ENCODE measurements at regions not wholly inside any gene's neighbourhood (a gene's known extent, or its start where the extent isn't known, plus 50 kb on each side); places are given as distances from the start of the nearest gene placed in this dataset.
"Not testable (repeated sequence)": the region's sequence is repeated elsewhere in the genome, so short reads cannot be mapped to it uniquely, and the experiment has no call there.

DNA sequence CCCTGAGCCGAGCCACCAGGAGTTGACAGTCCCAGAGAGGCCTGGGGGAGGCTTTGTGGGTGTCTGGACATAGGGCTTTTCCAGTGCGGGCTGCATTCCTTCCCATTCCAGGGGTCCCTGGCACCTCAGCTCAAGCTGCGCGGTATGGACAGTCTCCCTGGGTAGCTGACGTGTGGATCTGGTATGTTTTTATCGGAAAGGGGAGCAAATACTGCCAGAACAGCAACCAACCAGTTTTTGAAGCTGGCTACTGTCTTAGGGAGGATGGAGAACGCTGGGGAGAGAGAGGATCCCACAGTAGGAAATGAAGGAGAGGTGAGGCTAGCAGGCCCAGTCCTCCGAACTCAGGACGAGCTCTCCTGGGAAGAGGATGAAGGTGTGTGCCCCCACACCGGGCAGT lies 103.8 kb upstream of the APCDD1 start:
- Mint-ChIP-seq H3K27ac (no peak overlapping the region), H3K27me3 (peaks cover 9% of the 10 kb centered on the region), H3K4me3 (no peak overlapping the region), H3K4me1 (no peaks in the 10 kb centered on the region), H3K9me3 (peaks cover 2 to 5% of the 10 kb centered on the region in 2 donors)
- ATAC-seq (no peak), DNase-seq (no peak)

DNA sequence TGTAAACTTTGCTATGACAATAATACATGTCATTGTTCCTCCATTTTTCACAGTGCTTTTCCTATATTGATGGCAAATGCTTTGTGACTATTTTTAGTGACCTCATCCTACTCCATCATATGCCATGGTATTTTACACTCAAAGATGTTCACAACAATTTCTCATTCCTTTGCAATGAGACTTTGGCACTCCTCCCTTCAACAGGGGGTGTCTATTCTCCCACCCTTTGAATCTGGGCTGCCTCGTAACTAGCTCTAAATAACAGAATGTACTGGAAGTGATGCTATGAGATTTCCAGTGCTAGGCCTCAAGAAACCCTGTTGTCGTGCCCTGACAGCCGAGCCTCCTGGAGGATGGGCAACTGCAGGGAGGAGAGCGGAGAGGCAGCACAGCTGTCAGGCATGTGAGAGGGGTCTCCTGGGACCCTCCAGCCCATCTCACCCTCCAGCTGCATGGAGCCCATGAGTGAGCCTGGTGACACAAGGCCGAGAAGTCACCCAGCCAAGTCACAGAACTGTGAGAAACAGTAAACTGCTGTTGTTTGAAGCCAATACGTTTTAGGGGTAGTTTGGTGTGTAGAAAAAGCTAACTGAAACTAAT lies 103.1 kb upstream of the APCDD1 start:
- Mint-ChIP-seq H3K27ac (no peak overlapping the region), H3K4me3 (no peak overlapping the region)
- no peak for DNase-seq

DNA sequence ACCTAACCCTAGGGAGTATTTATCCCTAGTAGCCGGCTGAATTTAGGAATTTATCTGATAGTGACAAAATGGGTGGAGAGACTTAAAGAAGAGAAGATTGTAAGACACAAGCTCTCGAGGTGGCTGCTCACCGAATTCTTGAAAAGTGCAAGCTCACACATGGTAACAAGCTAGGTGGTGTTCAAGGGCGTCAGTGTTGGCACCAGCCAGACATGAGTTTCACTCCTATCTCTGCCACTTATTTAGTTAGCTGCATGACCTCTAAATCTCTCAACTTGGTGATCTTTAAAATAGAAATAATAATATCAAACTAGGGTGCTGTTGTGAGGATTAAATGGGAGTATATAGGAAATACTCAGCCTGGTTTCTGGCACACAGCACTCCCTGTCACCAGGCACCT lies 102.6 kb upstream of the APCDD1 start:
- DNase-seq = no peak
- no peak for ATAC-seq
- H3K27me3 Mint-ChIP-seq = peaks cover 9% of the 10 kb centered on the region
- H3K9me3 Mint-ChIP-seq = peaks cover 14 to 17% of the 10 kb centered on the region in 2 donors
- no peak overlapping the region for H3K4me3 Mint-ChIP-seq
- H3K27ac Mint-ChIP-seq = no peak overlapping the region
- no peaks in the 10 kb centered on the region for H3K4me1 Mint-ChIP-seq

More for the DNA sequence above, 103.1 kb upstream of the APCDD1 start:
- ATAC-seq = no peak
- no peaks in the 10 kb centered on the region for H3K4me1 Mint-ChIP-seq
- peaks cover 8 to 12% of the 10 kb centered on the region in 2 donors for H3K9me3 Mint-ChIP-seq
- peaks cover 9% of the 10 kb centered on the region for H3K27me3 Mint-ChIP-seq

DNA sequence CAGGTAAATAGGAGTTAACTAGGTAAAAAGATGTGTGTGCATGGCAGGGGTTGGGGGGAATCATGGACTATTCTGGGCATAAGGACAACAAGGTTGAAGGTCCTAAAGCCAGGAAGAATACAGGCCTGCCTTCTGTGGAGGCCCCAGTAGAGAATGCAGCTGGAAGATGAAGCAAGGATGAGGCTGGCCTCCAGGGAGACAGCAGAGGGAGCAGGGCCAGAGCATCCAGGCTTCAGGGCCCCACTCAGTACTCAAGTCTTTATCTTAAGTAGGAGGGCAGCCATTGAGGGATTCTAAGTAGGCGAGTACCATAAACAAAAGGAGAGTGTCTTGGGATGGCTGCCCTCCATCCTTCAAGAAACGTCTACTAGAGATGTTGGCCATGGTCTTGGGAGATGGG lies 101.8 kb upstream of the APCDD1 start:
- Mint-ChIP-seq H3K27me3 (peaks cover 9% of the 10 kb centered on the region), H3K27ac (no peak overlapping the region), H3K4me3 (no peak overlapping the region), H3K4me1 (no peaks in the 10 kb centered on the region), H3K9me3 (peaks cover 22 to 25% of the 10 kb centered on the region in 2 donors)
- ATAC-seq = no peak
- DNase-seq = no peak

DNA sequence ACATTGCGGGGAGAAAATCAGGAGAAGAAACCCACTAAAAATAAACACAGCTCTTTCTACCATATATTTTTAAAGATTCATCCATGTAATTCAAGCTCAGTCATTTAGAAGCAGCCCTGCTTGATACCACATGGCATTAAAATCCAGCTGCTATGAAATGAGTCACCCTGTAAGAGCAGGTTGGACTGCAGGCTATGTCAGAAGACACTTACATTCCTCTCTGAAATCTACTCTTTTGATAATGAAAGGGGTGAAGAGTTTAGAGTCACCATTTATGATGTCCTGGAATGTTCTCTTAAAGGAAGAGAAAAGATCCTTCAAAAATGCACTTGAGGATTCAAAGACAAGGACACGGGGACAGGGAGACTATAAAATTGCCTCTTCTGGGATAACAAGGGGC lies 100.6 kb upstream of the APCDD1 start:
- Mint-ChIP-seq H3K9me3 (peaks cover 27 to 29% of the 10 kb centered on the region in 2 donors), H3K4me3 (no peak overlapping the region), H3K4me1 (no peaks in the 10 kb centered on the region), H3K27me3 (peaks cover 9% of the 10 kb centered on the region), H3K27ac (no peak overlapping the region)
- no peak for DNase-seq
- ATAC-seq = no peak

DNA sequence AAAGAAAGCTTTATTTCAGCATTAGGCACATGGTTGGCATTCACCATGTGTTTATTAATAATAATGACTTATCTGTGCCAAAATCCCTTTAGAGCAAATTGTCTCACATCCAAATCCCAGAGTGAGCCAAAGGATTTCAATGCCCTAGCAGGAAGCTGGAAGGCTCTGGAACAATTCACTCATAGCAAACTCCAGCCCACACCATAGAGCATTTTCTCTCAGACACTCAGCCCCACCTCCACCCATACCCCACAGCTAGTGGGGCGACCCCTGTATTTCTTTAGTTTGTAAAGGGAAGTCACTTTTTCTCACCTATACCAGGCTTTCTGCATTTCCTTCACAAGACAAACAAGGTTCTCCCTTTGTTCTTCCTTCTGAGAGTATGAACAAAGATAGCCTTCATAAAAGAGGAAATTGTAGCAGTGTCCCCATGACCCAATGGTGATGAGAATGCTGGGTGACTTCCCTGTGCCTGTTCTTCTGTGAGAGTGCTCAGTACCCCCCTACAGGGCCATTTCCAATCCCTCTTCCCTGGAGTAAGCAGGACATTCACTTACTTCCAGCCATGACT lies 100.1 kb upstream of the APCDD1 start:
- ATAC-seq = no peak
- Mint-ChIP-seq H3K4me3 (no peak overlapping the region), H3K27me3 (peaks cover 9% of the 10 kb centered on the region), H3K4me1 (no peaks in the 10 kb centered on the region), H3K9me3 (peaks cover 27 to 29% of the 10 kb centered on the region in 2 donors), H3K27ac (no peak overlapping the region)
- DNase-seq = no peak

DNA sequence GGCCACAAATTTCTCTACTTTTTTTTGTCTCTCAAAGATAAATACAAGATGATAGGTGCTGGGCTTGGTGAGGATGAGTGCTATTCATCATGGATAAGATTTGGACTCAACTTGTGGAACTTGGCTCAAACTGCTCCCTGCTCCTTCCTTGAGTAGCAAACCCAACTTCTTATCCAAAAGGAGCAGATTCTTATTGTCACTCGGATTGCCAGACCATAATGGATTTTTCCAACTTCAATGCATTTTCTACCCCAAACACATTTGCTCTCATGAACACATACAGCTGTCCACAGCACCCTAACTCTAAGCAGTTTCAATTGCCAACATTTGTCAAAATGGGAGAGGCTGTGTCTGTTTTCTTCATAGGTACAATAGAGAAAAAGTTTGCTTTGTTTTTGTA lies 99.5 kb upstream of the APCDD1 start:
- no peak overlapping the region for H3K27ac Mint-ChIP-seq
- H3K4me3 Mint-ChIP-seq = no peak overlapping the region
- ATAC-seq = no peak
- no peak for DNase-seq
- H3K9me3 Mint-ChIP-seq = peaks cover 27 to 29% of the 10 kb centered on the region in 2 donors
- H3K27me3 Mint-ChIP-seq = peaks cover 9% of the 10 kb centered on the region
- H3K4me1 Mint-ChIP-seq = no peaks in the 10 kb centered on the region

DNA sequence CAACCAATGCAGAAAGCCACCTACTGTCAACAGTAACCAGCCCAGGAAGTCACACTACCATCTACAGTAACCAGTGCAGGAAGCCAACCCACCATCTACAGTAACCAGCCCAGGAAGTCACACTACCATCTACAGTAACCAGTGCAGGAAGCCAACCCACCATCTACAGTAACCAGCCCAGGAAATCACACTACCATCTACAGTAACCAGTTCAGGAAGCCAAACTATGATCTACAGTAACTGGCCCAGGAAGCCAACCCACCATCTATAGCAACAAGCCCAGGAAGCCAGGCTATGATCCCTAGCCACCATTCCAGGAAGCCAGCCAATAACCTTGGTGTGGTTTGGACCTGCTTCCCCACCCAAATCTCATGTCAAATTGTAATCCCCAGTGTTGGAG lies 97.4 kb upstream of the APCDD1 start:
- not testable (repeated sequence) for H3K4me1 Mint-ChIP-seq, H3K4me3 Mint-ChIP-seq, DNase-seq, H3K27ac Mint-ChIP-seq, H3K27me3 Mint-ChIP-seq
- ATAC-seq = peak; percentile 33
- peaks cover 27 to 29% of the 10 kb centered on the region in 2 donors for H3K9me3 Mint-ChIP-seq

DNA sequence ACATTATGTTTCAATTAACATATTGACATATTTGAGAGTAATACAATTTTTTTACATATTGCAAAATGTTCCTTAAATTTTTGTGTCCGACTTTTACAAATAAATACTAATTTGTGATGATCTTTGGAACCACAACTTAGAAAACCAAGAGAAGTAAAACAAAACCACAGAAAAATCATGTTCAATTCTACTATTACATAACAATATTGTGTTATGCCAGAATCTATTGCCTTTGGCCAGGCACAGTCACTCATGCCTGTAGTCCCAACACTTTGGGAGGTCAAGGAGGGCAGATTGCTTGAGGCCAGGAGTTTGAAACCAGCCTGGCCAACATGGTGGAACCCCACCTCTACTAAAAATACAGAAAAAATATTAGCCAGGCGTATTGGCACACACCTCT lies 92.8 kb upstream of the APCDD1 start:
- DNase-seq (no peak), ATAC-seq (no peak)
- Mint-ChIP-seq H3K4me3 (no peak overlapping the region), H3K9me3 (peaks cover 14 to 25% of the 10 kb centered on the region in 2 donors), H3K27me3 (no peaks in the 10 kb centered on the region), H3K27ac (no peak overlapping the region), H3K4me1 (no peaks in the 10 kb centered on the region)

DNA sequence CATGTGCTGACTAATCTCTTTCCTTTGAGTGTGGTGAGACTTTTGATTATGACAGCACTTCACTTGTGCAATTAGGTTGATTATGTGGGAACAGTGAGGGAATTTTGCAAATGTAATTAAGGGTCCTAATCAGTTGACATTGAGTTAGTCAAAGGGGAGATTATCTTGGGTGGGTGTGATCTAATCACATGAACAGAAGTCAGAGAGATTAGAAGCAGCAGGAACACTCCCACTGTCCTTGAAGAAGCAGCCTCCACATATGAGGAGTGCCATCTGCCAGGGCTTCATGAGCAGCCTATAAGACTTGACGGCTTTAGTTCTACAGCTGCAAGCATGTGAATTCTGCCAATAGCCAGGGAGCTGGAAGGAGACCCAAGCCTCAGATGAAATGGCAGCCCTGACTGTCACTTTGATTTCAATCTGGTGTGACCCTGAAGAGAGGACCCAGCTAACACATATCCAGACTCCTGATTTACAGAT lies 89.4 kb upstream of the APCDD1 start:
- no peak for DNase-seq
- ATAC-seq = no peak
- Mint-ChIP-seq H3K27ac (no peak overlapping the region), H3K4me1 (no peaks in the 10 kb centered on the region), H3K4me3 (no peak overlapping the region), H3K9me3 (peaks cover 0 to 10% of the 10 kb centered on the region in 2 donors), H3K27me3 (peaks cover 20% of the 10 kb centered on the region)

DNA sequence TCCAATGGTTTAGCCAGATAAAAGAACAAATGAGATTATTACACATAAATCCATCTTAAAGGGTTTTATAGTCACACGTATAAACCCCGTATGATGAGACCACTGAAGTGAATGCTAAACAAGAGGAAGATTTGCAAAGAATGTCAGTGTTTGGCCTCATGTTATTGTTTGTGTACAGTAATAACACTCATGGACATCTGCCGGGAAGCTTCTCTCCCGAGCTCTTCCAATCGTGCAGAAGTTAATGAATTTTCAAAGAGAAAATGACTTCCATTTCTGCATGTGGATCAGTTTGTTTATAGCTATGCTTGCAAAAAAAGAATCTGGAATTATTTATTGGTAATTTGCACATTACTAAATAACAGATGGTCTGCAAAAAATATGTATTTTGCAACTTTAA lies 88.5 kb upstream of the APCDD1 start:
- no peak for ATAC-seq
- no peak for DNase-seq
- H3K27me3 Mint-ChIP-seq = peaks cover 20% of the 10 kb centered on the region

DNA sequence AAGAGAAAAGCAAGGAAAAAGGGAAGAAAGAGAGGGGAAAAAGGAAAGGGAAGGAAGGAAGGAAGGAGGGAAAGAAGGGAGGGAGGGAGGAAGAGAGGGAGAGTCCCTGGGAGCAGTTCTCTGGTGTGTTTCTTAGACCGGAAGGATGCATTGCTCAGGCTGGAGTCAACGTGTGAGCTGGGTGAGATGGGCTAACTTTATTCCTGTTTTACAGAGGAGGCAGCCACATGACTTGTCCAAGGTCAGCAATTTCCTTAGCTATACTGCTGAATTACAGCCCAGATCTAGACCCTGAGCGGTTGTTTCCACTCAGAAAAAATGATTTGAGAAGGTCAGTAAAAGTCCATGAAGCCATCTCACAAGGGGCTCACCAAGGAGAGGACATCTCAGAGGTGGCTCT lies 86.6 kb upstream of the APCDD1 start:
- Mint-ChIP-seq H3K9me3 (peaks cover 0 to 10% of the 10 kb centered on the region in 2 donors), H3K4me3 (no peak overlapping the region), H3K4me1 (no peaks in the 10 kb centered on the region), H3K27ac (no peak overlapping the region), H3K27me3 (peaks cover 20% of the 10 kb centered on the region)
- DNase-seq (no peak), ATAC-seq (no peak)

More for the DNA sequence above, 88.5 kb upstream of the APCDD1 start:
- no peaks in the 10 kb centered on the region for H3K4me1 Mint-ChIP-seq
- peaks cover 0 to 10% of the 10 kb centered on the region in 2 donors for H3K9me3 Mint-ChIP-seq
- H3K4me3 Mint-ChIP-seq = no peak overlapping the region
- H3K27ac Mint-ChIP-seq = no peak overlapping the region

DNA sequence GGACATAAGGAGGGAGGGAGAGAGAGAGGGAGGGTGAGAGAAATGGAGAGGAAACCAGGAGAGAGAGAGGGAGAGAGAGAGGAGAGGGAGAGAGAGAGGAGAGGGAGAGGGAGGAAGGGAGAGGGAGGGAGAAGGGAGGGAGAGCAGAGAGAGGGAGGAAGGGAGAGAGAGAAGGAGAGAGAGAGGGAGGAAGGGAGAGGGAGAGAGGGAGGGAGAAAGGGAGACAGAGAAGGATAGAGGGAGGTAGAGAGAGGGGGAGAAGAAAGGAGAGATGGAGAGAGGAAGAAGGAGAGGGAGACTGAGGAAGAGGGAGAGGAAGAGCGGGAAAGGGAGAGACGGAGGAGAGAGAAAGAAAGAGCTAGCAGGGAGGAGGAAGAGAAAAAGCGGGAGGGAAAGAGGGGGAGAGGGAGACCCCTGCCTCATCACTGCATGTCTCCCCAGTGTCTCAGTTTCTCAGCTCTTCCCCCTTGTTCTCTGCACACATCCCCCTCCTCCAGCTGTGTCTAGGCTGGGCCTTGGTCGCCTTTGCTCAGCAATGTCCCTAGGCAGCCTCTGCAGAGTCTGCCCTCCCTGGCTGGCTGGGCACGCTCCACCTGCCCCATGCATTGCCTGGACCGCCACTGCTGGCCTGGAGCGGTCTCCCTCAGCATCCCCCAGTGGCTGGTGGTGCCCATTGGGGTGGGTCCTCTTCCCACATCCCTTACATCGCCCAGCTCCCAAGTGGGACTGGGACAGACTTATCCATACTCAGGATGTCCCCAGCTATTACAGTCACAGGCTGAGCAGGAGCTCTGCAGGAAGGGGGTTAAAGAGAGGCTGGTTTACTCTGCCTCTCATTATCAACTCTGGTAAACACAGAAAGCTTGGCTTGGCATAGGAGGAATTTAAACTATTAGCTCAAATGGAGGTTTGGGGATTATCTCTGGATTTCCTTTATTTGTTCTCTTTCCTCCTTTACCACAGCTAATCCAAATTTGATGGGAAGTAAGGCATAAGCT lies 85.7 kb upstream of the APCDD1 start:
- peaks cover 20% of the 10 kb centered on the region for H3K27me3 Mint-ChIP-seq
- no peaks in the 10 kb centered on the region for H3K4me1 Mint-ChIP-seq
- no peak overlapping the region for H3K27ac Mint-ChIP-seq
- peaks cover 0 to 5% of the 10 kb centered on the region in 2 donors for H3K9me3 Mint-ChIP-seq
- no peak overlapping the region for H3K4me3 Mint-ChIP-seq
- ATAC-seq (peak; percentile 26), DNase-seq (no peak)

DNA sequence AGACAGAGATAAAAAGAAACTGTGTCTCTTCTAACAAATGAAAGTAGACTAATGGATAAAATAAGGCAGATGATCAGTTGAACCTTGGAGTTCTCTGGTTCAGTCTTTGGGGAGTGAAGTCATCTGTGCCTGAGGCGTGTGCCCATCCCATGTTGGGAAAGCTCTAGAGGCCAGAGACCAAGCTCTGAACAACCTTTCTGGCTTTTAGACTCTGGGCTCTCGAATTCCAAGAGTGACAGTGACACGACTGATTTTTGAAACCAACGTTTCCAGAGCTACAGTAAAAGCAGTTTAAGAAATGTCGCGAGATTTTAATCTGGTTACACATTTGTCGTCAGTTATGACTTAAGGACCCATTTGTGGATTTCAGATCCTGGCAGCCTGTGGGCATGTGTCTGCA lies 83.7 kb upstream of the APCDD1 start:
- H3K4me1 Mint-ChIP-seq = no peaks in the 10 kb centered on the region
- no peak overlapping the region for H3K4me3 Mint-ChIP-seq

DNA sequence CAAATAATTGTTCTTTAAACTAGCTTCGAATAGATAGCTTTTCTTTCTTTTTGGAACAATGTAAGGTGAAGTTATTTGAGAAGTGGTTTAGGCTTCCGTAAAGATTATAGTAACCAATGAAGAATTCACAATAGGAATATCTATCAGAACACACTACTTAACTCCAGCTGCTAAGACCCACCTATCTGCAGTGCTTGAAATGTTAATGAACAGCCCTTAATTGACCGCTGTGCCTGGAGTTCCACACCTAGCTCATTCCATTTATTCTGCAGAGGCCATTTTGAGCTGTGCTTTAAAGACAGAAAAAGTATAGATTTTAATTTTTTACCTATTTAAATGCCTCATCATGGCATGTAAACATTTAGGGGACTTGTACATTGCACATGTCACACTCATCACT lies 83.3 kb upstream of the APCDD1 start:
- ATAC-seq = no peak
- no peak overlapping the region for H3K4me3 Mint-ChIP-seq
- no peak overlapping the region for H3K27ac Mint-ChIP-seq

More for the DNA sequence above, 83.7 kb upstream of the APCDD1 start:
- Mint-ChIP-seq H3K9me3 (no peaks in the 10 kb centered on the region), H3K27ac (no peak overlapping the region), H3K27me3 (peaks cover 20% of the 10 kb centered on the region)
- DNase-seq = no peak
- ATAC-seq = no peak

DNA sequence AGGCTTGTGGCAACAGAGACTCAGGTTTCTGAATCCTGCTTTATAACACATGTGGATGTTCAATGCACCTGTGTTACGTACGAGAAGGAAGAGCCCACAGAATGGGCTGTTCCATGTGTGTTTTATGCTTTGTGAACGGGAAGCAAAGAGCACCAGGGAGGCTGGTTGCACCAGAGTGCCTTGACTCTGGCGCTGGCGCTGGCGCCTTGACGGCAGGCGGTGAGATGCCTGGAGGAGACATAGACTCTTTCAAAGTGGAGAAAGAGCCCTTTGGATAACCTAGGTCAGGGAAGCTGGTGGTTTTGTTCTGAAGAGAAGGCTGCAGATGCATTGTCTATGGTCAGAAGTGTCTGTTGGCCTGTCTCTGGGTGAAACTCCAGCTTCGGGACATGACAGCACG lies 80.2 kb upstream of the APCDD1 start:
- DNase-seq (no peak), ATAC-seq (no peak)
- Mint-ChIP-seq H3K27me3 (peaks cover 11% of the 10 kb centered on the region), H3K27ac (no peak overlapping the region), H3K9me3 (no peaks in the 10 kb centered on the region), H3K4me1 (no peaks in the 10 kb centered on the region), H3K4me3 (no peak overlapping the region)

More for the DNA sequence above, 83.3 kb upstream of the APCDD1 start:
- Mint-ChIP-seq H3K4me1 (no peaks in the 10 kb centered on the region), H3K27me3 (peaks cover 20% of the 10 kb centered on the region), H3K9me3 (no peaks in the 10 kb centered on the region)
- DNase-seq = no peak

Data from stimulated activated naive CD8-positive, alpha-beta T cell treated with anti-CD3 and anti-CD28 coated beads, Interleukin-15, amount 100 ng/mL, for 72 hours (primary cell).